NCI-H2107 treated with DMSO at 0.1 percent for 48 hours (cell line): ENCODE measurements at regions not wholly inside any gene's neighbourhood (a gene's known extent, or its start where the extent isn't known, plus 50 kb on each side); places are given as distances from the start of the nearest gene placed in this dataset.

ENCODE experiments used
- DNase-seq: peaks from one replicate; lab custom pipeline; 2025; ENCODE audit not compliant: unreplicated experiment; lab: John Stamatoyannopoulos, UW

GRCh38 chr2:104125096-104125495 lies 728.8 kb upstream of the POU3F3 start:
- no peak for DNase-seq

- no peak for DNase-seq
Measured at GRCh38 chr2:104127049-104127770, 726.7 kb upstream of the POU3F3 start.

GRCh38 chr2:104140361-104140760 lies 713.6 kb upstream of the POU3F3 start:
- no peak for DNase-seq

GRCh38 chr2:104158191-104158590 lies 695.7 kb upstream of the POU3F3 start:
- no peak for DNase-seq

GRCh38 chr2:104163611-104164130 lies 690.2 kb upstream of the POU3F3 start:
- DNase-seq, result no peak

GRCh38 chr2:104164721-104165252 lies 689.1 kb upstream of the POU3F3 start:
- DNase-seq, result no peak

GRCh38 chr2:104177179-104177578 lies 676.7 kb upstream of the POU3F3 start:
- DNase-seq, result no peak

- DNase-seq, result no peak
Measured at GRCh38 chr2:104179644-104180043, 674.3 kb upstream of the POU3F3 start.

GRCh38 chr2:104200533-104201168 lies 653.3 kb upstream of the POU3F3 start:
- no peak for DNase-seq

GRCh38 chr2:104213758-104214157 lies 640.2 kb upstream of the POU3F3 start:
- DNase-seq, result no peak

- no peak for DNase-seq
Measured at GRCh38 chr2:104215269-104216161, 638.4 kb upstream of the POU3F3 start.

GRCh38 chr2:104233591-104233990 lies 620.3 kb upstream of the POU3F3 start:
- no peak for DNase-seq

- no peak for DNase-seq
Measured at GRCh38 chr2:104236491-104236890, 617.4 kb upstream of the POU3F3 start.

- no peak for DNase-seq
Measured at GRCh38 chr2:104240984-104241383, 612.9 kb upstream of the POU3F3 start.

GRCh38 chr2:104249629-104250028 lies 604.3 kb upstream of the POU3F3 start:
- no peak for DNase-seq

- no peak for DNase-seq
Measured at GRCh38 chr2:104250635-104251034, 603.3 kb upstream of the POU3F3 start.

GRCh38 chr2:104254017-104254416 lies 599.9 kb upstream of the POU3F3 start:
- DNase-seq, result no peak

- DNase-seq, result no peak
Measured at GRCh38 chr2:104262714-104263113, 591.2 kb upstream of the POU3F3 start.

- no peak for DNase-seq
Measured at GRCh38 chr2:104279646-104280045, 574.3 kb upstream of the POU3F3 start.

GRCh38 chr2:104280216-104280615 lies 573.7 kb upstream of the POU3F3 start:
- DNase-seq, result no peak

- no peak for DNase-seq
Measured at GRCh38 chr2:104286841-104287240, 567.1 kb upstream of the POU3F3 start.
